CD4-positive, alpha-beta T cell (primary cell): ENCODE measurements at regions not wholly inside any gene's neighbourhood (a gene's known extent, or its start where the extent isn't known, plus 50 kb on each side); places are given as distances from the start of the nearest gene placed in this dataset.

Experiments
- ATAC-seq: fragments of 200-7000 bp; cut with Tn5 transposase; one replicate; pipeline ENCODE4 v1.10.0; 2022; ENCODE audit warnings: mild to moderate bottlenecking; ENCODE audit not compliant: poor library complexity
- CTCF ChIA-PET: fragments of 350-600 bp; sonication (Branson Sonifier 250); formaldehyde crosslinking; loops from one replicate; lab custom pipeline; 2021; ENCODE audit warnings: antibody characterized with exemption, inconsistent platforms; lab: Charles Lee
- POLR2A ChIA-PET: fragments of 350-600 bp; sonication (Branson Sonifier 250); formaldehyde crosslinking; loops from one replicate; lab custom pipeline; 2021; ENCODE audit warnings: antibody characterized with exemption, inconsistent platforms; lab: Charles Lee
- DNase-seq, 14 experiments: peaks; one replicate each; pipeline ENCODE4 v3.0.0-alpha.2; 2013 to 2020; ENCODE audit warnings: mixed read lengths in 2 of 14
- H3K27ac ChIP-seq, 2 donors: one replicate each; pipeline versions ENCODE4 v1.5.1 to v1.7.0; 2013; ENCODE audit warnings: low read length in 2 of 2, low read depth in 1 of 2, mild to moderate bottlenecking in 1 of 2
- H3K27me3 ChIP-seq, 2 experiments: 1 replicate in 1 of 2; 2 replicates in 1 of 2; pipeline versions ENCODE4 v1.6.1 to v1.7.0; 2013; ENCODE audit warnings: low read length in 2 of 2, control low read depth in 1 of 2, mild to moderate bottlenecking in 1 of 2, moderate library complexity in 1 of 2; ENCODE audit not compliant: insufficient read depth in 2 of 2, control insufficient read depth in 1 of 2
- H3K36me3 ChIP-seq: one replicate; pipeline ENCODE4 v1.6.1; 2013; ENCODE audit warnings: low read length, control low read depth; ENCODE audit not compliant: insufficient read depth
- H3K4me1 ChIP-seq: one replicate; pipeline ENCODE4 v1.6.1; 2013; ENCODE audit warnings: low read length, control low read depth; ENCODE audit not compliant: insufficient read depth
- H3K4me3 ChIP-seq: one replicate; pipeline ENCODE4 v1.5.1; 2013; ENCODE audit warnings: mild to moderate bottlenecking, low read length, moderate library complexity
- H3K9me3 ChIP-seq, 2 experiments: 1 replicate in 1 of 2; 2 replicates in 1 of 2; pipeline versions ENCODE4 v1.6.1 to v1.7.0; 2013; ENCODE audit warnings: low read length in 2 of 2, mild to moderate bottlenecking in 2 of 2, control low read depth in 1 of 2, moderate library complexity in 1 of 2; ENCODE audit not compliant: control insufficient read depth in 1 of 2, insufficient read depth in 1 of 2
- H3K27ac Mint-ChIP-seq: one replicate; pipeline ENCODE4 v1.8.0; 2020; ENCODE audit warnings: mixed read lengths
- H3K27me3 Mint-ChIP-seq: one replicate; pipeline ENCODE4 v1.8.0; 2021; ENCODE audit warnings: mixed read lengths
- H3K36me3 Mint-ChIP-seq: one replicate; pipeline ENCODE4 v1.8.0; 2021; ENCODE audit warnings: low read depth, mixed read lengths
- H3K4me1 Mint-ChIP-seq: one replicate; pipeline ENCODE4 v1.8.0; 2021; ENCODE audit warnings: low read depth, mixed read lengths
- H3K4me3 Mint-ChIP-seq: one replicate; pipeline ENCODE4 v1.8.0; 2020; ENCODE audit warnings: mild to moderate bottlenecking, mixed read lengths
- H3K9me3 Mint-ChIP-seq: one replicate; pipeline ENCODE4 v1.8.0; 2020; ENCODE audit warnings: mixed read lengths
- intact Hi-C, 2 experiments: fragments of 100-400 bp; cut with DNase I in 1 of 2; cut with micrococcal nuclease in 1 of 2; formaldehyde crosslinking; loops; one replicate each; pipeline versions ENCODE4 v1.15.1 to v1.9.0; 2023 to 2025; cut with DNase I, micrococcal nuclease
- TF ChIP-seq, protein P1 (sequence below): fragments of 200-600 bp; IDR thresholded peaks from one replicate; pipeline ENCODE4 v1.8.0; 2022; ENCODE audit warnings: antibody characterized with exemption, mild to moderate bottlenecking

DNA sequence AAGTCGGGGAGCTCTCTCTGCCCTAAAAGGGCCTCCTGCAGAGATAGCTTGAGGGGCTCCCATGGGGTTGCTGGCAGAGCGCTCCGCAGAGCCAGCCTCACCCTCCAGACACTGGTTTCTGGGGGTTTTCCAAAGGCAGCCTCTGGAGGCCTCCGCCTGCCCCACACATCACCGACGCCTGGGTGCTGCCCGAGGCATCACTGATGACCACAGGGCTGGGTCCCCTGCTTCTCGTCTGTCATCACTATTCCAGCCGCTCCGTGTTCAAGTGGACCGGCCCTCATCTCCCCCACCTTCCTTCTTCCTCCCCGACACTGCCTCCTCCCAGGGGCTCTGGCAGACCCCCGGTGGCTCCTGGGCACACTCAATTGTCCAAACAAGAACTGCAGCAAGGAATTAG lies 64.1 kb upstream of the IRX4 start:
- no peak for ATAC-seq
- no peak overlapping the region for H3K27ac ChIP-seq
- intact Hi-C loops = no loop called here
- H3K9me3 ChIP-seq = peaks cover 0 to 11% of the 10 kb centered on the region in 2 experiments
- H3K4me1 Mint-ChIP-seq = no peaks in the 10 kb centered on the region
- H3K4me3 ChIP-seq = no peak overlapping the region
- no peaks in the 10 kb centered on the region for H3K9me3 Mint-ChIP-seq
- H3K36me3 ChIP-seq = no peaks in the 10 kb centered on the region
- POLR2A ChIA-PET = no interaction called here
- no peaks in the 10 kb centered on the region for H3K36me3 Mint-ChIP-seq
- H3K27me3 ChIP-seq = peaks cover 5 to 11% of the 10 kb centered on the region in 2 experiments
- peaks cover 61% of the 10 kb centered on the region for H3K27me3 Mint-ChIP-seq
- H3K27ac Mint-ChIP-seq = no peak overlapping the region
- no peak overlapping the region for H3K4me3 Mint-ChIP-seq
- no peak for DNase-seq
- H3K4me1 ChIP-seq = no peaks in the 10 kb centered on the region
- CTCF ChIA-PET = no interaction called here
- TF ChIP-seq, protein P1, sequence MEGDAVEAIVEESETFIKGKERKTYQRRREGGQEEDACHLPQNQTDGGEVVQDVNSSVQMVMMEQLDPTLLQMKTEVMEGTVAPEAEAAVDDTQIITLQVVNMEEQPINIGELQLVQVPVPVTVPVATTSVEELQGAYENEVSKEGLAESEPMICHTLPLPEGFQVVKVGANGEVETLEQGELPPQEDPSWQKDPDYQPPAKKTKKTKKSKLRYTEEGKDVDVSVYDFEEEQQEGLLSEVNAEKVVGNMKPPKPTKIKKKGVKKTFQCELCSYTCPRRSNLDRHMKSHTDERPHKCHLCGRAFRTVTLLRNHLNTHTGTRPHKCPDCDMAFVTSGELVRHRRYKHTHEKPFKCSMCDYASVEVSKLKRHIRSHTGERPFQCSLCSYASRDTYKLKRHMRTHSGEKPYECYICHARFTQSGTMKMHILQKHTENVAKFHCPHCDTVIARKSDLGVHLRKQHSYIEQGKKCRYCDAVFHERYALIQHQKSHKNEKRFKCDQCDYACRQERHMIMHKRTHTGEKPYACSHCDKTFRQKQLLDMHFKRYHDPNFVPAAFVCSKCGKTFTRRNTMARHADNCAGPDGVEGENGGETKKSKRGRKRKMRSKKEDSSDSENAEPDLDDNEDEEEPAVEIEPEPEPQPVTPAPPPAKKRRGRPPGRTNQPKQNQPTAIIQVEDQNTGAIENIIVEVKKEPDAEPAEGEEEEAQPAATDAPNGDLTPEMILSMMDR = no peak

- Histone ChIP-seq H3K9me3 (peaks cover 0 to 7% of the 10 kb centered on the region in 2 experiments), H3K27ac (no peak overlapping the region), H3K4me3 (no peak overlapping the region), H3K27me3 (peaks cover 5 to 11% of the 10 kb centered on the region in 2 experiments), H3K36me3 (no peaks in the 10 kb centered on the region), H3K4me1 (no peaks in the 10 kb centered on the region)
- ATAC-seq = no peak
- TF ChIP-seq, protein P1 = no peak
- intact Hi-C loops = no loop called here
- ChIA-PET POLR2A (no interaction called here), CTCF (no interaction called here)
- Mint-ChIP-seq H3K27ac (no peak overlapping the region), H3K4me1 (no peaks in the 10 kb centered on the region), H3K27me3 (peaks cover 55% of the 10 kb centered on the region), H3K9me3 (no peaks in the 10 kb centered on the region), H3K36me3 (no peaks in the 10 kb centered on the region), H3K4me3 (no peak overlapping the region)
- no peak for DNase-seq
Observed at GRCh38 chr5:1946122-1946677, 63.5 kb upstream of the IRX4 start.

DNA sequence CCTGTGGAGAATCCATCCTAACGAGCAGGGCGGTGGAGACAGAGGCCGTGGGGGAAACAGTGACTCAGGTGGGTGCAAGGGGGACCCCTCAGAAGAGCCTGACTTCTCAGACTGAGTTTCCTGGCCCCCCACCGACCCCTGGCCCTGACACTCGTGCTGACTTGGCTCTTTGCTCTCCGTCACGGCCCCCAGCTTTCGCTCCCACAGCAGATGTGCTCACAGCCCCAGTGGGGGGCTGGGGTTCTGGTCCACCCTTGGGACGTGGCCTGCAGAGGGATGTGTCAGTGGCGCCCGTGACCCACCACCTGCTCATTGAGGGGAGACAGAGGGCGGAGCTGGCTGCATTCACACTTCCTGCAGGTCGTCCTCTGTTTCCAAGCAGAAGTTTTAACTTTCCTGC lies 62.9 kb upstream of the IRX4 start:
- H3K4me1 ChIP-seq = no peaks in the 10 kb centered on the region
- H3K27me3 ChIP-seq = peaks cover 5 to 11% of the 10 kb centered on the region in 2 experiments
- no peak for ATAC-seq
- no peak overlapping the region for H3K27ac ChIP-seq
- POLR2A ChIA-PET = no interaction called here
- peaks cover 0 to 7% of the 10 kb centered on the region in 2 experiments for H3K9me3 ChIP-seq
- H3K27ac Mint-ChIP-seq = no peak overlapping the region
- TF ChIP-seq, protein P1 = no peak
- H3K4me3 ChIP-seq = no peak overlapping the region
- no peaks in the 10 kb centered on the region for H3K9me3 Mint-ChIP-seq
- no peak for DNase-seq
- H3K4me3 Mint-ChIP-seq = no peak overlapping the region
- H3K36me3 Mint-ChIP-seq = no peaks in the 10 kb centered on the region
- intact Hi-C loops = no loop called here
- peaks cover 52% of the 10 kb centered on the region for H3K27me3 Mint-ChIP-seq
- no peaks in the 10 kb centered on the region for H3K36me3 ChIP-seq
- H3K4me1 Mint-ChIP-seq = no peaks in the 10 kb centered on the region
- CTCF ChIA-PET = no interaction called here
